Neuronal stem cell (in vitro differentiated cells): ENCODE measurements at regions not wholly inside any gene's neighbourhood (a gene's known extent, or its start where the extent isn't known, plus 50 kb on each side); places are given as distances from the start of the nearest gene placed in this dataset.
A peak's percentile ranks its signal among the peaks of the same experiment; 100 is the strongest.

Experiments
- DNase-seq: peaks from one replicate; pipeline ENCODE4 v3.0.0-alpha.2; 2013; ENCODE audit warnings: low spot score
- H2AFZ ChIP-seq: one replicate; pipeline ENCODE4 v1.6.1; 2013; ENCODE audit warnings: mild to moderate bottlenecking, low read length, inconsistent platforms
- H2AK5ac ChIP-seq: 2 replicates; pipeline ENCODE4 v1.6.1; 2013; ENCODE audit warnings: low read depth, mild to moderate bottlenecking, inconsistent platforms, low read length, moderate library complexity, mixed read lengths
- H2BK120ac ChIP-seq: 2 replicates; pipeline ENCODE4 v1.6.1; 2013; ENCODE audit warnings: low read depth, mild to moderate bottlenecking, inconsistent platforms, low read length, moderate library complexity, mixed read lengths
- H2BK12ac ChIP-seq: one replicate; pipeline ENCODE4 v1.6.1; 2013; ENCODE audit warnings: low read length, inconsistent platforms
- H2BK15ac ChIP-seq: 2 replicates; pipeline ENCODE4 v1.6.1; 2013; ENCODE audit warnings: mild to moderate bottlenecking, low read length, inconsistent platforms, mixed read lengths
- H2BK5ac ChIP-seq: one replicate; pipeline ENCODE4 v1.6.1; 2013; ENCODE audit warnings: inconsistent platforms, mild to moderate bottlenecking, low read length, moderate library complexity
- H3K14ac ChIP-seq: one replicate; pipeline ENCODE4 v1.6.1; 2013; ENCODE audit warnings: low read length, inconsistent platforms
- H3K18ac ChIP-seq: 2 replicates; pipeline ENCODE4 v1.6.1; 2013; ENCODE audit warnings: low read length, inconsistent platforms
- H3K23ac ChIP-seq: 2 replicates; pipeline ENCODE4 v1.6.1; 2013; ENCODE audit warnings: low read depth, mild to moderate bottlenecking, mixed read lengths, low read length, inconsistent platforms; ENCODE audit not compliant: poor library complexity
- H3K27ac ChIP-seq: replicated peaks from 3 replicates; pipeline ENCODE4 v1.5.1; 2013; ENCODE audit warnings: low read length, inconsistent platforms
- H3K27me3 ChIP-seq, 3 experiments: 2 replicates each; pipeline ENCODE4 v1.6.1; 2013; ENCODE audit warnings: low read length in 3 of 3, mild to moderate bottlenecking in 2 of 3, inconsistent platforms in 1 of 3, low read depth in 1 of 3, mixed read lengths in 1 of 3, moderate library complexity in 1 of 3; ENCODE audit not compliant: control insufficient read depth in 3 of 3, insufficient read depth in 3 of 3
- H3K36me3 ChIP-seq, 2 donors: replicated peaks in 1 of 2; 2 replicates each; pipeline ENCODE4 v1.6.1; 2013; ENCODE audit warnings: low read length in 2 of 2; ENCODE audit not compliant: control insufficient read depth in 2 of 2, insufficient read depth in 2 of 2
- H3K4ac ChIP-seq: 2 replicates; pipeline ENCODE4 v1.6.1; 2013; ENCODE audit warnings: inconsistent platforms, mild to moderate bottlenecking, low read length, moderate library complexity
- H3K4me1 ChIP-seq, 2 donors: 1 replicate in 1 of 2; 2 replicates in 1 of 2; pipeline ENCODE4 v1.6.1; 2013; ENCODE audit warnings: low read length in 2 of 2, low read depth in 1 of 2; ENCODE audit not compliant: control insufficient read depth in 2 of 2, insufficient read depth in 1 of 2
- H3K4me2 ChIP-seq: one replicate; pipeline ENCODE4 v1.6.1; 2013; ENCODE audit warnings: mild to moderate bottlenecking, low read length, inconsistent platforms; ENCODE audit not compliant: insufficient read depth, poor library complexity, severe bottlenecking
- H3K4me3 ChIP-seq, 2 donors: 2 replicates each; pipeline ENCODE4 v1.5.1; 2013; ENCODE audit warnings: low read length in 2 of 2, mild to moderate bottlenecking in 2 of 2, inconsistent platforms in 1 of 2, moderate library complexity in 1 of 2
- H3K79me1 ChIP-seq: one replicate; pipeline ENCODE4 v1.6.1; 2013; ENCODE audit warnings: low read depth, mild to moderate bottlenecking, inconsistent platforms, low read length, moderate library complexity
- H3K9ac ChIP-seq: one replicate; pipeline ENCODE4 v1.6.1; 2013; ENCODE audit warnings: mild to moderate bottlenecking, low read depth, low read length, inconsistent platforms; ENCODE audit not compliant: poor library complexity
- H3K9me3 ChIP-seq, 2 donors: replicated peaks in 1 of 2; 2 replicates each; pipeline versions ENCODE3 to v1.6.1; 2013; ENCODE audit warnings: low read length in 2 of 2, mild to moderate bottlenecking in 2 of 2, inconsistent platforms in 1 of 2, low read depth in 1 of 2, mixed read lengths in 1 of 2, moderate library complexity in 1 of 2; ENCODE audit not compliant: control insufficient read depth in 2 of 2, insufficient read depth in 1 of 2
- H4K8ac ChIP-seq: one replicate; pipeline ENCODE4 v1.6.1; 2013; ENCODE audit warnings: low read depth, mild to moderate bottlenecking, inconsistent platforms, low read length, moderate library complexity
- H4K91ac ChIP-seq: one replicate; pipeline ENCODE4 v1.6.1; 2013; ENCODE audit warnings: low read length, low read depth, mild to moderate bottlenecking, inconsistent platforms; ENCODE audit not compliant: poor library complexity
- WGBS, 2 donors: extraction: QIAGEN DNeasy Blood & Tissue Kit; methylation state at CpG; one replicate each; pipeline ENCODE4 v1.1.7; 2013; ENCODE audit warnings: missing lambda C conversion rate in 2 of 2, mixed read lengths in 1 of 2; ENCODE audit not compliant: insufficient read length in 2 of 2, insufficient replicate concordance in 1 of 2; ENCODE audit errors: extremely low coverage in 2 of 2; 5-methylcytosine and 5-hydroxymethylcytosine counted together

GRCh38 chr2:144935736-144936135 lies 415.8 kb upstream of the ZEB2 start:
- no peak overlapping the region for H2BK15ac ChIP-seq
- H2BK120ac ChIP-seq, result no peak overlapping the region
- H3K27me3 ChIP-seq, result no peaks in the 10 kb centered on the region
- no peak overlapping the region for H3K23ac ChIP-seq
- H4K8ac ChIP-seq, result no peak overlapping the region
- H4K91ac ChIP-seq, result no peak overlapping the region
- peak overlapping the region; percentile 51 for H2AFZ ChIP-seq
- no peak overlapping the region for H2BK12ac ChIP-seq
- no peaks in the 10 kb centered on the region for H3K36me3 ChIP-seq
- H2AK5ac ChIP-seq, result no peak overlapping the region
- DNase-seq, result no peak
- no peak overlapping the region for H3K27ac ChIP-seq
- no CpG with 5 or more reads among the region's 2 CpGs for WGBS, 2 donors
- H3K4me3 ChIP-seq, result no peak overlapping the region
- no peak overlapping the region for H3K4ac ChIP-seq
- no peaks in the 10 kb centered on the region for H3K9me3 ChIP-seq
- H3K79me1 ChIP-seq, result no peaks in the 10 kb centered on the region
- H3K14ac ChIP-seq, result no peak overlapping the region
- no peak overlapping the region for H3K4me2 ChIP-seq
- H3K4me1 ChIP-seq, result peaks cover 0 to 1% of the 10 kb centered on the region in 2 donors
- H3K18ac ChIP-seq, result no peak overlapping the region
- H2BK5ac ChIP-seq, result no peak overlapping the region
- H3K9ac ChIP-seq, result no peak overlapping the region

- no peak overlapping the region for H3K4ac ChIP-seq
- peaks cover 0 to 1% of the 10 kb centered on the region in 2 donors for H3K4me1 ChIP-seq
- H3K79me1 ChIP-seq, result no peaks in the 10 kb centered on the region
- H3K14ac ChIP-seq, result no peak overlapping the region
- WGBS, 2 donors, result no CpG with 5 or more reads among the region's 5 CpGs
- H2BK5ac ChIP-seq, result no peak overlapping the region
- H3K4me3 ChIP-seq, result no peak overlapping the region
- H3K9ac ChIP-seq, result no peak overlapping the region
- no peak overlapping the region for H4K91ac ChIP-seq
- H3K9me3 ChIP-seq, result no peaks in the 10 kb centered on the region
- H3K18ac ChIP-seq, result no peak overlapping the region
- H2BK12ac ChIP-seq, result no peak overlapping the region
- H2BK120ac ChIP-seq, result no peak overlapping the region
- no peak overlapping the region for H2AK5ac ChIP-seq
- H3K27ac ChIP-seq, result no peak overlapping the region
- H2BK15ac ChIP-seq, result no peak overlapping the region
- no peak overlapping the region for H3K4me2 ChIP-seq
- peak overlapping the region; percentile 51 for H2AFZ ChIP-seq
- no peak overlapping the region for H3K23ac ChIP-seq
- no peaks in the 10 kb centered on the region for H3K36me3 ChIP-seq
- no peak overlapping the region for H4K8ac ChIP-seq
- H3K27me3 ChIP-seq, result no peaks in the 10 kb centered on the region
- DNase-seq, result no peak
Measured at GRCh38 chr2:144935191-144935590, 415.3 kb upstream of the ZEB2 start.

GRCh38 chr2:144931960-144932359 lies 412.0 kb upstream of the ZEB2 start:
- no peak overlapping the region for H3K23ac ChIP-seq

GRCh38 chr2:144931480-144931879 lies 411.6 kb upstream of the ZEB2 start:
- H2AFZ ChIP-seq, result no peak overlapping the region
- H3K79me1 ChIP-seq, result no peaks in the 10 kb centered on the region
- H3K9ac ChIP-seq, result no peak overlapping the region
- H2BK15ac ChIP-seq, result no peak overlapping the region
- H3K4ac ChIP-seq, result no peak overlapping the region
- no peak overlapping the region for H2BK120ac ChIP-seq
- H3K27me3 ChIP-seq, result no peaks in the 10 kb centered on the region
- H3K4me1 ChIP-seq, result peaks cover 0 to 1% of the 10 kb centered on the region in 2 donors
- H2BK12ac ChIP-seq, result no peak overlapping the region
- no peak overlapping the region for H3K27ac ChIP-seq
- no peak overlapping the region for H4K8ac ChIP-seq
- no peak overlapping the region for H3K4me3 ChIP-seq
- H3K36me3 ChIP-seq, result no peaks in the 10 kb centered on the region
- no peak overlapping the region for H4K91ac ChIP-seq
- no peak overlapping the region for H2AK5ac ChIP-seq
- H3K23ac ChIP-seq, result no peak overlapping the region
- DNase-seq, result no peak
- H2BK5ac ChIP-seq, result no peak overlapping the region
- WGBS, 2 donors, result no CpG with 5 or more reads among the region's 1 CpG
- H3K9me3 ChIP-seq, result no peaks in the 10 kb centered on the region
- H3K14ac ChIP-seq, result no peak overlapping the region
- H3K4me2 ChIP-seq, result no peak overlapping the region
- H3K18ac ChIP-seq, result no peak overlapping the region

More at GRCh38 chr2:144931960-144932359, 412.0 kb upstream of the ZEB2 start:
- no peaks in the 10 kb centered on the region for H3K79me1 ChIP-seq
- no peaks in the 10 kb centered on the region for H3K27me3 ChIP-seq
- no peak for DNase-seq
- H2BK120ac ChIP-seq, result no peak overlapping the region
- no peaks in the 10 kb centered on the region for H3K36me3 ChIP-seq
- no peak overlapping the region for H3K4me2 ChIP-seq
- no peak overlapping the region for H2BK5ac ChIP-seq
- peaks cover 0 to 1% of the 10 kb centered on the region in 2 donors for H3K4me1 ChIP-seq
- no peak overlapping the region for H3K18ac ChIP-seq
- no peak overlapping the region for H4K8ac ChIP-seq
- no peak overlapping the region for H2AFZ ChIP-seq
- H3K9ac ChIP-seq, result no peak overlapping the region
- no peak overlapping the region for H2BK15ac ChIP-seq
- H3K14ac ChIP-seq, result no peak overlapping the region
- no peak overlapping the region for H3K4ac ChIP-seq
- no peak overlapping the region for H3K4me3 ChIP-seq
- H4K91ac ChIP-seq, result no peak overlapping the region
- no peak overlapping the region for H2BK12ac ChIP-seq
- no peak overlapping the region for H2AK5ac ChIP-seq
- H3K9me3 ChIP-seq, result no peaks in the 10 kb centered on the region
- no peak overlapping the region for H3K27ac ChIP-seq
